ENCODE measurements at regions not wholly inside any gene's neighbourhood (a gene's known extent, or its start where the extent isn't known, plus 50 kb on each side); places are given as distances from the start of the nearest gene placed in this dataset.

GRCh38 chr5:135184646-135185045 is 150.6 kb upstream of the PITX1 start:
- TF ChIP-seq CTCF (conservative IDR thresholded peaks at IDR 0.05; ENCODE audit: low read depth, low read length), result no peak
- TF ChIP-seq EZH2 (IDR thresholded peaks at IDR 0.05; ENCODE audit: borderline replicate concordance, low read depth, low read length, poor library complexity, severe bottlenecking), result no peak
